Parathyroid adenoma (tissue), 2 donors: ENCODE measurements at regions not wholly inside any gene's neighbourhood (a gene's known extent, or its start where the extent isn't known, plus 50 kb on each side); places are given as distances from the start of the nearest gene placed in this dataset.

Source experiments
- H2AFZ ChIP-seq: fragments of 300-600 bp; sonication (generic); one replicate; pipeline ENCODE4 v1.7.0; 2017; ENCODE audit warnings: antibody characterized with exemption, mild to moderate bottlenecking
- H3K27ac ChIP-seq: fragments of 300-600 bp; sonication (generic); one replicate; pipeline ENCODE4 v1.7.0; 2017
- H3K27me3 ChIP-seq: fragments of 300-600 bp; sonication (generic); one replicate; pipeline ENCODE4 v1.7.0; 2017; ENCODE audit warnings: low read length; ENCODE audit not compliant: control insufficient read depth, insufficient read depth
- H3K36me3 ChIP-seq: fragments of 300-600 bp; sonication (generic); one replicate; pipeline ENCODE4 v1.7.0; 2017; ENCODE audit warnings: low read length; ENCODE audit not compliant: control insufficient read depth, insufficient read depth
- H3K4me1 ChIP-seq: fragments of 300-600 bp; sonication (generic); one replicate; pipeline ENCODE4 v1.7.0; 2017; ENCODE audit warnings: control low read depth
- H3K4me2 ChIP-seq: fragments of 300-600 bp; sonication (generic); one replicate; pipeline ENCODE4 v1.7.0; 2017; ENCODE audit warnings: low read length
- H3K4me3 ChIP-seq: fragments of 300-600 bp; sonication (generic); one replicate; pipeline ENCODE4 v1.7.0; 2017; ENCODE audit warnings: low read depth, low read length
- H3K79me2 ChIP-seq: fragments of 300-600 bp; sonication (generic); one replicate; pipeline ENCODE4 v1.7.0; 2017; ENCODE audit warnings: control low read depth
- H3K9ac ChIP-seq: fragments of 300-600 bp; sonication (generic); one replicate; pipeline ENCODE4 v1.7.0; 2017; ENCODE audit warnings: mild to moderate bottlenecking
- H3K9me3 ChIP-seq: fragments of 300-600 bp; sonication (generic); one replicate; pipeline ENCODE4 v1.7.0; 2017; ENCODE audit warnings: low read length; ENCODE audit not compliant: control insufficient read depth
- CTCF ChIP-seq: fragments of 300-600 bp; sonication (generic); IDR thresholded peaks from one replicate; pipeline ENCODE4 v1.7.0; 2017; ENCODE audit warnings: antibody characterized with exemption, mild to moderate bottlenecking
- donor health status: primary hyperparathyroidism.

- Histone ChIP-seq H2AFZ (no peak overlapping the region), H3K9ac (no peak overlapping the region), H3K9me3 (no peaks in the 10 kb centered on the region), H3K79me2 (no peaks in the 10 kb centered on the region), H3K4me3 (no peak overlapping the region), H3K27me3 (no peaks in the 10 kb centered on the region), H3K4me1 (no peaks in the 10 kb centered on the region), H3K36me3 (no peaks in the 10 kb centered on the region), H3K27ac (no peak overlapping the region), H3K4me2 (no peak overlapping the region)
- no peak for TF ChIP-seq CTCF
These were observed 128.2 kb upstream of the WDFY3 start for GRCh38 chr4:85094735-85095134.

- no peak overlapping the region for H3K4me3 ChIP-seq
- H2AFZ ChIP-seq = no peak overlapping the region
- no peak for TF ChIP-seq CTCF
- H3K27ac ChIP-seq = no peak overlapping the region
- no peak overlapping the region for H3K4me2 ChIP-seq
- H3K9me3 ChIP-seq = no peaks in the 10 kb centered on the region
- no peak overlapping the region for H3K9ac ChIP-seq
- H3K36me3 ChIP-seq = no peaks in the 10 kb centered on the region
- H3K4me1 ChIP-seq = no peaks in the 10 kb centered on the region
- H3K79me2 ChIP-seq = no peaks in the 10 kb centered on the region
- no peaks in the 10 kb centered on the region for H3K27me3 ChIP-seq
These were observed 136.1 kb upstream of the WDFY3 start for GRCh38 chr4:85102606-85103005.

DNA sequence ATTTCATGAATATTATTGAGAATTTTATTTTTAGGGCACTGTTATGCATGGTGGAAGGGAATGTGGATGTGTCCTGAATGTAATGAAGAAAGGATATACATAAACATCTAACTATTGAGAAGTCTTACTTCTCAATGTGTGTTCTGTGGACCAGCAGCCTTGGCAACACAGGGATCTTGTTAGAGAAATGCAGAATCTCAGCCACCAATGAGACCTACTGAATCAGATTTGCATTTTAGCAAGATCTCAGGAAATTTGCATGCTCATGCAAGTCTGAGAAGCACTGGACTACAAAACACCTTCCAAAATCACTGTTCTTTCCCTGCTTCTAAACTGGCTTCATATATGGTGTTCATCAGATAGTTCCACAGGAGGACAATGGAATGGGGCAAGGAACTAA is 139.7 kb upstream of the WDFY3 start:
- Histone ChIP-seq H3K27ac (no peak overlapping the region), H3K9me3 (no peaks in the 10 kb centered on the region), H3K9ac (no peak overlapping the region), H3K4me3 (no peak overlapping the region), H3K79me2 (no peaks in the 10 kb centered on the region), H3K27me3 (no peaks in the 10 kb centered on the region), H3K4me1 (no peaks in the 10 kb centered on the region), H3K4me2 (no peak overlapping the region), H3K36me3 (no peaks in the 10 kb centered on the region), H2AFZ (no peak overlapping the region)
- TF ChIP-seq CTCF = no peak

DNA sequence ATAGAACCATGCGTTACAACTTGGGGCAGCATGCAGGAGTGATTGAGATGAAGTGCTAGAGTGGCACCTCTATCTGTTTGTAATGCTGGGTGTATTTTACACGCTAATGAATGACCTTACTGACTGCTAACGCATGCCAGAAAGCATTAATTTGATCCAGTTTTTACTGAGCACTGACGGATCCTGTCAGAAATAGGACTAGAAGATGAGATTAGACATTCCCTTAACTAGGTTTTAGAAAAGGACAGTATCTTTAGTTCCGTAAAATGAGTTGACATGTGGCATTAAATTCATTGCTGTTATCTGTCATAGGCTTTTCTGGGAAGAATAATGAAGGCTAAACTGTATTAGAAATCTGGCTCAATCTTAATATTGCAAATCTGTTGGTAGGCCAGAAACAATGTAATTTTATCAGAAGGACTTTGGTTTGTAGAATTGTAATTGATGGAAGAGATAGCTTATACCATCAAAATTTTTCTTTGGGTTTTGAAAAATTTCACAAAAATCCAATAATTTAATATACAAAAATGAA is 140.4 kb upstream of the WDFY3 start:
- Histone ChIP-seq H3K4me3 (no peak overlapping the region), H3K36me3 (no peaks in the 10 kb centered on the region), H2AFZ (no peak overlapping the region), H3K9ac (no peak overlapping the region), H3K27me3 (no peaks in the 10 kb centered on the region), H3K79me2 (no peaks in the 10 kb centered on the region), H3K27ac (no peak overlapping the region), H3K4me1 (no peaks in the 10 kb centered on the region), H3K9me3 (no peaks in the 10 kb centered on the region), H3K4me2 (no peak overlapping the region)
- TF ChIP-seq CTCF = no peak

DNA sequence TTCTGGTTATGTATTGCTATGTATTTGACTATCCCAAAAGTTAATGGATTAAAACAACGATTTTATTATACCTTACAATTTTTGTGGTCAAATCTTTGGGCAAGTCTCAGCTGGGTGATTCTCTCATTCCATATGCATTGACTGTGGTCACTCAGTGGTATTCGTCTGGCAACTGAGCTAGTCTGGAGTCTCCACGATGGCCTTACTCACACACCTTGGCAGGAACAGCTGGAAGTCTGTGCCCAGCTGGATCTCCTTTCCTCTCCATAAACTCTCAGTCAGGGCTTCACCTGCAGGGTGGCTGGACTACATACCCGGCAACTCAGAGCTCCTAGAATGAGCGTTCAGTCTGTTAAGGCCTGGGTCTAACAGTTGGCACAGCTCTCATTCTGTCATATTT is 141.1 kb upstream of the WDFY3 start:
- no peak overlapping the region for H3K4me3 ChIP-seq
- H3K27ac ChIP-seq = no peak overlapping the region
- H3K9ac ChIP-seq = no peak overlapping the region
- no peaks in the 10 kb centered on the region for H3K27me3 ChIP-seq
- no peaks in the 10 kb centered on the region for H3K4me1 ChIP-seq
- H3K4me2 ChIP-seq = no peak overlapping the region
- H3K79me2 ChIP-seq = no peaks in the 10 kb centered on the region
- no peak overlapping the region for H2AFZ ChIP-seq
- no peaks in the 10 kb centered on the region for H3K9me3 ChIP-seq
- no peaks in the 10 kb centered on the region for H3K36me3 ChIP-seq
- TF ChIP-seq CTCF = no peak
